ENCODE measurements at regions not wholly inside any gene's neighbourhood (a gene's known extent, or its start where the extent isn't known, plus 50 kb on each side); places are given as distances from the start of the nearest gene placed in this dataset.

GRCh38 chr6:71537717-71538116 lies 249.1 kb downstream of the OGFRL1 start:
- Histone ChIP-seq H3K27me3 (ENCODE audit: control insufficient read depth in 2 of 2, insufficient read depth in 1 of 2, low read length in 1 of 2) (no peaks in the 10 kb centered on the region), H3K9me3 (ENCODE audit: control insufficient read depth in 2 of 2, insufficient read depth in 1 of 2, low read length in 1 of 2) (no peaks in the 10 kb centered on the region), H3K4me1 (ENCODE audit: control insufficient read depth in 2 of 2, insufficient read depth in 2 of 2, low read length in 2 of 2) (no peaks in the 10 kb centered on the region), H3K27ac (ENCODE audit: low read depth in 1 of 2, low read length in 1 of 2) (no peak overlapping the region), H3K4me3 (ENCODE audit: low read length in 2 of 2) (no peak overlapping the region), H3K36me3 (ENCODE audit: control insufficient read depth in 2 of 2, insufficient read depth in 2 of 2, low read length in 1 of 2) (no peaks in the 10 kb centered on the region)
- WGBS = 92% methylated on average over 1 of the region's 1 CpG
- no peak for DNase-seq (ENCODE audit: low read depth in 6 of 9, low spot score in 9 of 9)

- H3K27ac ChIP-seq (ENCODE audit: low read depth in 1 of 2, low read length in 1 of 2) = no peak overlapping the region
- no peaks in the 10 kb centered on the region for H3K36me3 ChIP-seq (ENCODE audit: control insufficient read depth in 2 of 2, insufficient read depth in 2 of 2, low read length in 1 of 2)
- whole genome bisulfite sequencing = 93% methylated on average over 4 of the region's 4 CpGs
- DNase-seq (ENCODE audit: low read depth in 6 of 9, low spot score in 9 of 9) = no peak
- no peaks in the 10 kb centered on the region for H3K4me1 ChIP-seq (ENCODE audit: control insufficient read depth in 2 of 2, insufficient read depth in 2 of 2, low read length in 2 of 2)
- no peaks in the 10 kb centered on the region for H3K27me3 ChIP-seq (ENCODE audit: control insufficient read depth in 2 of 2, insufficient read depth in 1 of 2, low read length in 1 of 2)
- H3K4me3 ChIP-seq (ENCODE audit: low read length in 2 of 2) = no peak overlapping the region
- no peaks in the 10 kb centered on the region for H3K9me3 ChIP-seq (ENCODE audit: control insufficient read depth in 2 of 2, insufficient read depth in 1 of 2, low read length in 1 of 2)
These were observed 255.4 kb downstream of the OGFRL1 start for GRCh38 chr6:71544028-71544427.

GRCh38 chr6:71544906-71545305 lies 256.3 kb downstream of the OGFRL1 start:
- H3K27me3 ChIP-seq (ENCODE audit: control insufficient read depth in 2 of 2, insufficient read depth in 1 of 2, low read length in 1 of 2) = no peaks in the 10 kb centered on the region
- DNase-seq (ENCODE audit: low read depth in 6 of 9, low spot score in 9 of 9) = no peak
- no peaks in the 10 kb centered on the region for H3K4me1 ChIP-seq (ENCODE audit: control insufficient read depth in 2 of 2, insufficient read depth in 2 of 2, low read length in 2 of 2)
- H3K9me3 ChIP-seq (ENCODE audit: control insufficient read depth in 2 of 2, insufficient read depth in 1 of 2, low read length in 1 of 2) = no peaks in the 10 kb centered on the region
- no peaks in the 10 kb centered on the region for H3K36me3 ChIP-seq (ENCODE audit: control insufficient read depth in 2 of 2, insufficient read depth in 2 of 2, low read length in 1 of 2)
- no peak overlapping the region for H3K27ac ChIP-seq (ENCODE audit: low read depth in 1 of 2, low read length in 1 of 2)
- H3K4me3 ChIP-seq (ENCODE audit: low read length in 2 of 2) = no peak overlapping the region

- H3K27ac ChIP-seq (ENCODE audit: low read depth in 1 of 2, low read length in 1 of 2) = no peak overlapping the region
- H3K4me1 ChIP-seq (ENCODE audit: control insufficient read depth in 2 of 2, insufficient read depth in 2 of 2, low read length in 2 of 2) = no peaks in the 10 kb centered on the region
- H3K36me3 ChIP-seq (ENCODE audit: control insufficient read depth in 2 of 2, insufficient read depth in 2 of 2, low read length in 1 of 2) = no peaks in the 10 kb centered on the region
- WGBS = 96% methylated on average over 3 of the region's 3 CpGs
- H3K4me3 ChIP-seq (ENCODE audit: low read length in 2 of 2) = no peak overlapping the region
- no peaks in the 10 kb centered on the region for H3K9me3 ChIP-seq (ENCODE audit: control insufficient read depth in 2 of 2, insufficient read depth in 1 of 2, low read length in 1 of 2)
- H3K27me3 ChIP-seq (ENCODE audit: control insufficient read depth in 2 of 2, insufficient read depth in 1 of 2, low read length in 1 of 2) = no peaks in the 10 kb centered on the region
- DNase-seq (ENCODE audit: low read depth in 6 of 9, low spot score in 9 of 9) = no peak
These were observed 257.3 kb downstream of the OGFRL1 start for GRCh38 chr6:71545905-71546304.

- no peaks in the 10 kb centered on the region for H3K27me3 ChIP-seq (ENCODE audit: control insufficient read depth in 2 of 2, insufficient read depth in 1 of 2, low read length in 1 of 2)
- no peak overlapping the region for H3K4me3 ChIP-seq (ENCODE audit: low read length in 2 of 2)
- no peak for DNase-seq (ENCODE audit: low read depth in 6 of 9, low spot score in 9 of 9)
- H3K4me1 ChIP-seq (ENCODE audit: control insufficient read depth in 2 of 2, insufficient read depth in 2 of 2, low read length in 2 of 2) = no peaks in the 10 kb centered on the region
- H3K9me3 ChIP-seq (ENCODE audit: control insufficient read depth in 2 of 2, insufficient read depth in 1 of 2, low read length in 1 of 2) = peaks cover 0 to 7% of the 10 kb centered on the region in 2 donors
- H3K36me3 ChIP-seq (ENCODE audit: control insufficient read depth in 2 of 2, insufficient read depth in 2 of 2, low read length in 1 of 2) = no peaks in the 10 kb centered on the region
- H3K27ac ChIP-seq (ENCODE audit: low read depth in 1 of 2, low read length in 1 of 2) = no peak overlapping the region
- WGBS = 95% methylated on average over 3 of the region's 3 CpGs
These were observed 263.2 kb downstream of the OGFRL1 start for GRCh38 chr6:71551798-71552197.

GRCh38 chr6:71556141-71556540 lies 267.5 kb downstream of the OGFRL1 start:
- Histone ChIP-seq H3K4me3 (ENCODE audit: low read length in 2 of 2) (no peak overlapping the region), H3K27me3 (ENCODE audit: control insufficient read depth in 2 of 2, insufficient read depth in 1 of 2, low read length in 1 of 2) (no peaks in the 10 kb centered on the region), H3K27ac (ENCODE audit: low read depth in 1 of 2, low read length in 1 of 2) (no peak overlapping the region), H3K36me3 (ENCODE audit: control insufficient read depth in 2 of 2, insufficient read depth in 2 of 2, low read length in 1 of 2) (no peaks in the 10 kb centered on the region), H3K9me3 (ENCODE audit: control insufficient read depth in 2 of 2, insufficient read depth in 1 of 2, low read length in 1 of 2) (peaks cover 0 to 7% of the 10 kb centered on the region in 2 donors), H3K4me1 (ENCODE audit: control insufficient read depth in 2 of 2, insufficient read depth in 2 of 2, low read length in 2 of 2) (no peaks in the 10 kb centered on the region)
- WGBS = 92% methylated on average over 4 of the region's 4 CpGs
- no peak for DNase-seq (ENCODE audit: low read depth in 6 of 9, low spot score in 9 of 9)

DNA sequence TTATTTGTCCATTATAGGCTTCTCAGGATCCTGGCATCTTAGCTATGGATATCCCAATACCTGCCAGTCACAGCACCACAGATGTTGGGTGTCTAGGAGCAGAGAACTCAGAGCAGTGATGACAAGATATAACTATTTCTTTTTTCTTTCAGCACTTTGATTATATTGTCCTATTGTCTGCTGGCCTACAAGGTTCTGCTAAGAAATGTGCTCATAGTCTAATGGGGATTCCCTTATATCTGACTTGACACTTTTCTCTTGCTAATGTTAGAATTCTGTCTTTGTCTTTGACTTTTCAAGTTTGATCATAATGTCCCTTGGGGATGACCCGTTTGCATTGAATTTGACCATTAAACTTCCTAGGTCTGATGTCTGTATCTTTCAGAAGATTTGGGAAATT lies 270.4 kb downstream of the OGFRL1 start:
- peaks cover 0 to 7% of the 10 kb centered on the region in 2 donors for H3K9me3 ChIP-seq (ENCODE audit: control insufficient read depth in 2 of 2, insufficient read depth in 1 of 2, low read length in 1 of 2)
- no peak overlapping the region for H3K4me3 ChIP-seq (ENCODE audit: low read length in 2 of 2)
- H3K36me3 ChIP-seq (ENCODE audit: control insufficient read depth in 2 of 2, insufficient read depth in 2 of 2, low read length in 1 of 2) = no peaks in the 10 kb centered on the region
- H3K27me3 ChIP-seq (ENCODE audit: control insufficient read depth in 2 of 2, insufficient read depth in 1 of 2, low read length in 1 of 2) = no peaks in the 10 kb centered on the region
- DNase-seq (ENCODE audit: low read depth in 6 of 9, low spot score in 9 of 9) = no peak
- no peaks in the 10 kb centered on the region for H3K4me1 ChIP-seq (ENCODE audit: control insufficient read depth in 2 of 2, insufficient read depth in 2 of 2, low read length in 2 of 2)
- no peak overlapping the region for H3K27ac ChIP-seq (ENCODE audit: low read depth in 1 of 2, low read length in 1 of 2)
- WGBS = 98% methylated on average over 1 of the region's 1 CpG

DNA sequence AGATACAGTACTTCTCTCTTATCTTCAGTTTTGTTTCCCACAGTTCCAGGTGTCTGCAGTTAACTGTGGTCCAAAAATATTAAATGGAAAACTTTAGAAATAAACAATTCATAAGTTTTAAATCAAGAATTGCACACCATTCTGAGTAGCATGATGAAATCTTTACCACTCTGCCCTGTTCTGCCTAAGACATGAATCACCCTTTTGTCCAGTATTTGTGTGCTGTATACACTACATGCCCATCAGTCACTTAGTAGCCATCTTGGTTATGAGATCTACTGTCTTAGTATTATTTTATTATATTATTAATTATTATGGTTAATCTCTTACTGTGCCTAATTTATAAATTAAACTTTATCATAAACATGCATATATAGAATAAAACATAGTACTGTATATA lies 279.0 kb downstream of the OGFRL1 start:
- no peaks in the 10 kb centered on the region for H3K36me3 ChIP-seq (ENCODE audit: control insufficient read depth in 2 of 2, insufficient read depth in 2 of 2, low read length in 1 of 2)
- no peak overlapping the region for H3K4me3 ChIP-seq (ENCODE audit: low read length in 2 of 2)
- DNase-seq (ENCODE audit: low read depth in 6 of 9, low spot score in 9 of 9) = no peak
- H3K4me1 ChIP-seq (ENCODE audit: control insufficient read depth in 2 of 2, insufficient read depth in 2 of 2, low read length in 2 of 2) = no peaks in the 10 kb centered on the region
- H3K27me3 ChIP-seq (ENCODE audit: control insufficient read depth in 2 of 2, insufficient read depth in 1 of 2, low read length in 1 of 2) = no peaks in the 10 kb centered on the region
- no peak overlapping the region for H3K27ac ChIP-seq (ENCODE audit: low read depth in 1 of 2, low read length in 1 of 2)
- H3K9me3 ChIP-seq (ENCODE audit: control insufficient read depth in 2 of 2, insufficient read depth in 1 of 2, low read length in 1 of 2) = no peaks in the 10 kb centered on the region

GRCh38 chr6:71577766-71578165 lies 289.2 kb downstream of the OGFRL1 start:
- DNase-seq (ENCODE audit: low read depth in 6 of 9, low spot score in 9 of 9) = no peak
- Histone ChIP-seq H3K9me3 (ENCODE audit: control insufficient read depth in 2 of 2, insufficient read depth in 1 of 2, low read length in 1 of 2) (no peaks in the 10 kb centered on the region), H3K4me3 (ENCODE audit: low read length in 2 of 2) (no peak overlapping the region), H3K4me1 (ENCODE audit: control insufficient read depth in 2 of 2, insufficient read depth in 2 of 2, low read length in 2 of 2) (no peaks in the 10 kb centered on the region), H3K27me3 (ENCODE audit: control insufficient read depth in 2 of 2, insufficient read depth in 1 of 2, low read length in 1 of 2) (no peaks in the 10 kb centered on the region), H3K27ac (ENCODE audit: low read depth in 1 of 2, low read length in 1 of 2) (no peak overlapping the region), H3K36me3 (ENCODE audit: control insufficient read depth in 2 of 2, insufficient read depth in 2 of 2, low read length in 1 of 2) (no peaks in the 10 kb centered on the region)

DNA sequence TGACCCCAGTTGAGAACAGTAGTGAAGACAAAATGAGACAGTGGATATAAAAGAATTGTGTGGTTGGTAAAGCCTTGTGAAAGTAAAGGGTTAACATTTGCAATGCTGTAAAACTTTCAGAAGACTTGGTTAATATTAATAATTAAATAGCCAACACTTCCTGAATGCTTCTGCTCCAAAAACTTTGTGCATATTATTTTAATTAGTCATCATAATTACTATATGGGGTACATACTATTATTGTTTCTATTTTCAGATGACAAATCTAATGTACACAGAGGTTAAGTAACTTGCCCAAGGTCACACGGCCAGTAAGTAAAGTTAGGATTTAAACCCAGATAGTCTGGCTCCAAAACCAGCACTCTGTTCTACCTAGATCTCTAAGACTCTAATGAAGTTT lies 291.3 kb downstream of the OGFRL1 start:
- H3K4me1 ChIP-seq (ENCODE audit: control insufficient read depth in 2 of 2, insufficient read depth in 2 of 2, low read length in 2 of 2) = no peaks in the 10 kb centered on the region
- 93% methylated on average over 1 of the region's 1 CpG for WGBS
- no peak overlapping the region for H3K4me3 ChIP-seq (ENCODE audit: low read length in 2 of 2)
- H3K36me3 ChIP-seq (ENCODE audit: control insufficient read depth in 2 of 2, insufficient read depth in 2 of 2, low read length in 1 of 2) = no peaks in the 10 kb centered on the region
- no peak overlapping the region for H3K27ac ChIP-seq (ENCODE audit: low read depth in 1 of 2, low read length in 1 of 2)
- no peaks in the 10 kb centered on the region for H3K27me3 ChIP-seq (ENCODE audit: control insufficient read depth in 2 of 2, insufficient read depth in 1 of 2, low read length in 1 of 2)
- H3K9me3 ChIP-seq (ENCODE audit: control insufficient read depth in 2 of 2, insufficient read depth in 1 of 2, low read length in 1 of 2) = no peaks in the 10 kb centered on the region
- DNase-seq (ENCODE audit: low read depth in 6 of 9, low spot score in 9 of 9) = no peak

Data from thymus (tissue), 11 donors.